Renal pelvis (tissue), 1 donor: ENCODE measurements at regions not wholly inside any gene's neighbourhood (a gene's known extent, or its start where the extent isn't known, plus 50 kb on each side); places are given as distances from the start of the nearest gene placed in this dataset.

Experiments used
- DNase-seq: peaks from one replicate; pipeline ENCODE4 v3.0.0-alpha.2; 2013

DNA sequence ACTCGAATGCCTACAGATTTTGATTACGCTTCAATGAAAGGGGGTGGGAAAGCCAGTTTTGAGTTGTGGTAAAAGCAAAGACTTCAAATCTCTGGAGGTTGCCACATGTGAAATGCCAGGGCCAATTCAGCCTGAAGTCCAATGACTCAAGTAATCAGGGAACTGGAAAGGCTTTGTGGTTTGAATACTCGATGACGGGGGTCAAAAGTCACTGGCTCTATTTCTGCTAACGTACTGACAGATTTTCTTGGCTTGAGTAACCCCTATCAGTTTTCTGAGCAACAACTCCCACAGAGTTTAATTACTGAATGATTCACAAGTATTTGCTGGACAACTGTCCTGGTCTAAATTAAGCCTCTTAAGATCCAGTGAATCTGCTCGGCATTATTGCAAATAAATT is 152.2 kb downstream of the SIPA1L2 start:
- DNase-seq: peak; percentile 65

DNA sequence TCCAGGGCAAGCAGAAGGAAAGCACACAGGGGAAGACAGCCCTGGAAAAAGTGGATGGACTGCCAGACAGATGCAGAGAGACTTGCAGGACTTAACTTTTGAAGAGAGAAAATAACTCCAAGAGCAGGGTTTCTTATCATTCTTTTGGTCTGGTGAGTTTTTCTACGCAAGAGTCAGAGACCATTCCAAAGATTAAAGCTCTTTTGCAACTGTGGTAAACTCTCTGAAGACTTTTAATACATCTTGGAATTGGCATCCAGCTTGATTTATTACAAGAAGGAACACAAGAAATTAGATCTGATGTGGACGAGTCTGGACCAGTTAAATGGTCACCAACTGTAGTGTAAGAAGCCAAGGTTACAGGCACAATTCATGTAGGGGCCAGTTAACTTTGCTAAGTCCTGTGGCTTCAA is 153.4 kb downstream of the SIPA1L2 start:
- DNase-seq: no peak

DNA sequence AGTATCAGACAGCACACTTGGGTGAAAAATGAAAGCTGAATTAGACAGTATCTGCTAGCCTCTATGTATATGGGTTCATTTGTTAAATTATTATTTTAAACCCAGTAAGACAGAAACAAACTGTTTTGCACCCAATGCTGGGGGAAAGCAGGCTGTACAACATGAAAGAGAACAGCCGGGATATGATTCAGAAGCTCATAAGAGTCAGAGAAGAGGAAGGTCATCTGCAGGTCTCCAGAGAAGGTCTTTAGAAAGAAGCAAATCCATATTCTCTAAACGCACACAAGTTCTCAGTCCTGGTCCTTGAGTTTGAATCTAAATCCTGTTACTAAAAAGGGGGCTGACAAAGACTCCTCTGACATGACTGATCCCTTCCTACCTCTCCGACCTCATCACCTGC is 155.1 kb downstream of the SIPA1L2 start:
- DNase-seq: no peak

DNA sequence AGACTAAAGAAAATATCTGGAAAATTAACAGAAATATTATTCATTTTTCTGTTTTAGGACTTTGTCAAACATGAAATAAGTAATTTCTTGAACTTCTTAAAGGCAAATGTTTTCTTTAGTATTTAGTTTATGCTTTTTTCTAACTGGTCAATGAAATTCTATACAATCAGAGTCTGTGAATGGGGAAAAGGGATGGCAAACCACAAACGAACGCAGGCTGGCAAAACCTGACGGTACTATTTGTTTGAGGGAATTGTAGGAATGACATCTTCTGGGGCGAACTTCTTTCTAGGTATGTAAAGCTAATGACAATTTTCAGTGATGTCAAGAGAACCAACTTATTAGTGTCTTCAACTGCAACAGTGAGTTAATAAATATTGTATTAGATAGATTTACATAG is 156.0 kb downstream of the SIPA1L2 start:
- DNase-seq: no peak

DNA sequence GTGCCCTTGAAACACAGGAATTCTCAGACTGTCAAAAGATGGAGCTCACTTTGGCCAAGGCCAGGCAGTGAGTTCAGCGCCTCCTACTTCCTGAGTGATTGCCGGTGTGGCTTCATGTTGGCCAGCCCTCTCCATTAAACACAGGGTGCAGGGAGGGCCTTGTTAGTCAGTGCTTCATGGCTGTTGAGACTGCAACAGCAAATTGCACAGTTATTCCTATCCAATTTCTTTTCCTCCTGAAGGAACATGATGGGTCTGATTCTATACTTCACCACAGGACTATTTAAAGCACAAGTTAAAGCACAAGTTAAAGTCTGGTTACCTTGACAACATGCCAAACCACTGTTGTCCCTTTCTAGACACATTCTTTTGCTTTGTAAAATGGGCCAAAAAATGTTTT is 156.6 kb downstream of the SIPA1L2 start:
- DNase-seq: no peak

DNA sequence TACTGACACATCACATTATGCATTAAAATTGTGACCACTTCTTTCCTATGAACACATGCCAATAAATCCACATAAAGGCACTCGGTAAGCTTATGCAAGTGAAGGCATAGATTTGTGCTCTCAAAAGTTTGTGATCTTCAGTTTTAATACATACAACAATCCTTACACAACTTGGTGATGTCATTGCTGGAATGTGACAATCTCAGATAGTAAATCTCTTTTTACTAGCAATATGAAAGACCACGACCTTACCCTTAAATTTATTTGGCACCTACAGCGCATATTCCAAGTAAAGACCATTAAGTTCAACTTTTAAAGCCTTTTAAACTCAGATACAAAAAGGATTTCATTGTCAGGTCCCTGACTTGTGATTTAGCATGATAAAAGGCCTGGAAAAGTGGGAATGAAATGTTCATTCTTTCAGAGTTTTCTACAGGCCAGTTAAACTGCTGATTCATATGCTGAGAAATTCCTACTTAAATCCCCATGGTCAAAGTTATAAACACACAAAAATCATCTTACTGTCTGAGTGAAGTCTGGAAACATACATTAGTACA is 157.4 kb downstream of the SIPA1L2 start:
- DNase-seq: no peak

DNA sequence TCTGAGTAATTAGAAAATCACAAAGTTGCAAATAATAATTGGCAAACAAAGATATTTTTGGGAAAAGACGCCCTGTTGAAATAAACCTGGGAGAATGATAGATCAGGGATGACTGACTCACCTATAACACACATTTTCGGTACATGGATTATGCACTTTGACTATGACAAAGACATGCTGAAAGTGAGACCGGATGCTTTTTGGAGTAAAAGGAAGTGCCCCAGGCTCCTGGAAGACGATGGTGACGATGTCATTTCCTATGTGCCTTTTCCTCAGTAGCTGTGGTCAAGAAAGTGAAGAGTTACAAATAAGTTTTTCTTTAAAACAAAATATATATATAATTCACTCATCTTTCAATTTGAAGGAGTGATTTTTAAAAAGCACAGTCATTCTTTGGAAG is 158.7 kb downstream of the SIPA1L2 start:
- DNase-seq: no peak

DNA sequence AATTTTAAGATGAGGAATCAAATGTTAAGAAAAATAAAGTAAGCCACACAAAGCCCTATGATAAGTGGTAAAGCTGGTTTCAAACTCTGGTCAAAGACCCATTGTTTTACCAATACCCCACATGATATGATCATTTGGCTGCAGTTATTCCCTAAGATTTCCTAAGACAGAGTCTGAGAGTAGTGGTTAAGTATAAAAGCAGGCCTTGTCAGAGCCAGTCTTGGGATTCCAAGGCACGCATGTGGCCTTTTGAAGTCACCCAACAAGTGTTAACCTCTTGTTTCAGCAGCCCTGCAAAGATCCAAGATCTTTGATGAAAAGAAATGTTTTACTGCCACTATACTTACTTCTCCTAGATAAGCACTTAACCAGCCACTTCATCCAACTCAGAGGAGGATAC is 159.2 kb downstream of the SIPA1L2 start:
- DNase-seq: no peak

DNA sequence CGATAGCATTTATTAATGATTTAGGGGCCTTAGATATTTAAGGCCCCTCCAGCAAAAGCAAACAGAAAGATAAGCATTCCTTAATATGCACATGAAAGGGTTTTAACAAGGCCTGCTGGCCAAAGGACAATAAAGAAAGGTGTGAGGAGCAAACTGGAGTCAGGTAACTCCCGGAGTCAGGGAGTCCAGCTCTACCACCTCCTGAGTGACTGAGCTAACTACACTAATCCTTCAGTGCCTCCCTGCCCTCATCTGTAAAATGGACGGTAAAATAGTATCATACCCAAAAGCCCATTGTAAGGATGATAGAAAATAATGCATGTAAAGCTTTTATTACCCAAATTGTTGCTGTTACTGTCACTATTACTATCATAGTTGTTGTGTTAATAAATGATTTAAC is 161.7 kb downstream of the SIPA1L2 start:
- DNase-seq: no peak

DNA sequence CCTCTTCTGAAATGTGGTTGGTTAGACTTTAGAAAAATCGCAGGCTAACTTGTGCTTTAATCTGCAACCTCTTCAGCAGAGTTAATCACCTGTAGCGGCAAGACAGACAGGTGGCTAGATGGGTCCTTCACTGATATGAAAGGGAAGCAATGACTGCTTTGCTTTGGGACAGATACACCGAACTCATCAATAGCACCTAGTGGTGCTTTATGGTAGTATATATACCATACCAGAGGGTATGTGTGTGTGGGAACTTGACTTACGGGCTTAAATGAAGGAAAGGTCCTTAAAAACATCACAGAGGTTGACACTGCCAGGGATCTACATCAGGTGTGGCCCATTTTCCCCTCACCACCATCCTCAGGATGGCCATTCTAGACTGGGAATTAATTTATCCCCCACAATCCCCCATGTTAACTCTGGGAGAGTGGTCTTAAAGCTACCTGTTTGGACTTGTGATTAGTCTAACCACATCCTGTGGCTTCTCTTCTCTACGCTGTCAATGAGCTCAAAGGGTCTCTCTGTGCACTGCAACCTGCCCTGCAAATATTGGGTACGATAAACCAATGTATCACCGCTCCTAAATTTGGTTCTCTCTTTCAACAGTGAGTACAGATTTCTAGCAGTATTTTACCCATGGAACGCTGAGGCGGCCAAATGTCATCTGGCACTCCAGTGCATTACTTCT is 162.7 kb downstream of the SIPA1L2 start:
- no peak for DNase-seq

DNA sequence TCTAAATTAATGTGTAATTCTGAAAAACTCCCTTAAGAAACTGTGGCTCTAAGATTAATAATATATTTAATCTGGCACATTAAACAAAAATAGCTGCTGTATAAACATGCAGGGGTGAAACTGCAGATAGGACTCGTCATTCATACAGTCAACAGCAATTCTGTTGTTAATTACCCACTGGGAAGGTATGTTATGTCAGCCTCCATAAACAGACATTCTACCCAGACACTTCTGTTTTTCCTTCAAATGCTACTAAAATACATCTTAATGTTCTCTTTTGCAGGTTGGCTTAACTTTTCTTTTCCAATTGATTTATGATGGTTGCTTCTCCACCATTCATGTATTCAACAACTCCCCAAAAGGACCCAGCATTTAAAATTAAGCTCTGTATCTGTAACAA is 165.6 kb downstream of the SIPA1L2 start:
- no peak for DNase-seq

DNA sequence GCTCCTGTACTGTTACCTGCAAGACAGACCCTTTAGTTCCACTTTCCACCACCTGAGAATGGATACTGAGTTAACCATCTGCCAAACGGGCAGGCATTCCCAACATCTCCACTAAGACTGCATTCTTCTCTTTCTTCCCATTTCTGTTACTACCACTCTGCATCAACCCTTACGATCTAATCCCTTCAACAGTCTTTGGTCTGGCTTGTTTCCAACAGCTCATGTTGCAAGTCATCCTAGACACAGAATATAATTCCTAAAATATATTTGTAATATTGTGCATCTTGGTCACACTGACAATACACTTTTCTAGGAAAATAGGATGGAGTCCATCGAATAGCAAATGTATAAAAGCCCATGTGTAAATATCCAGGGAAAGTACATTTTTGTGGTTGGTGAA is 166.7 kb downstream of the SIPA1L2 start:
- no peak for DNase-seq

DNA sequence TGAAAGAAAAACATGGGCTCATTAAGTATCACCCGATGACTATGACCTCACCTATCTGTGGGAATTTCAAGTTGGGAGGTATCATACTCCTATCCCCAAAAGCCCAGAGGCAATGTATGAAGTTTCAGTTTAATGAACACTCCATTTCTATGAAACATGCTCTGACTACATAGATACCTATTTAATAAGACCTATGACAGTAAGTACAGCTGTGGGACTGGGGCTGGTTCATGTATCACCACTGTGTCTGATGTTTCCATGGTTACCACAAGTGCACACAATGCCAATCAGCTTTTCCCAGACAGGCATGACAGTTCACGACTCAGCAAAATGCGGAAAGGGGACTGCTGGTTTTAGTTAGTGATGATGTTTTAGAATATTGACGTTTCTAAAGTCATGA is 167.7 kb downstream of the SIPA1L2 start:
- no peak for DNase-seq

DNA sequence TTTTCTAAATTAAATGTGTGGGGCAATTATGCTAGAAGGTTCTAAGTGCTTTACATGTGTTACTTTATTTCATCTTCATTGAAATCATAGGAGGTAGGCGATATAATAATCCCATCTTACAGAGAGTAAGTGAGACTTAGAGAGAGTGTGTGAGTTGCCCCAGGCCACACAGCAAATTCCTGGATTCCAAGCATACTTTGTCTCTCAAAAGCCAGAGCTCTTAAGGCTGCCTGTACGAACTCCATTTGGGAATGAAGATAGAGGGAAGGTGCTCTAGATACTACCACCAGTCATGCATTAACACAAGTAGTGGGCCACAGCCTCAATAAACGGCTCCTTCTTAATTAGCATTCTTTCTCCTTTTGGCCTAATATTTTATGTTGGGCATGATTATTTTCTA is 170.1 kb downstream of the SIPA1L2 start:
- no peak for DNase-seq

DNA sequence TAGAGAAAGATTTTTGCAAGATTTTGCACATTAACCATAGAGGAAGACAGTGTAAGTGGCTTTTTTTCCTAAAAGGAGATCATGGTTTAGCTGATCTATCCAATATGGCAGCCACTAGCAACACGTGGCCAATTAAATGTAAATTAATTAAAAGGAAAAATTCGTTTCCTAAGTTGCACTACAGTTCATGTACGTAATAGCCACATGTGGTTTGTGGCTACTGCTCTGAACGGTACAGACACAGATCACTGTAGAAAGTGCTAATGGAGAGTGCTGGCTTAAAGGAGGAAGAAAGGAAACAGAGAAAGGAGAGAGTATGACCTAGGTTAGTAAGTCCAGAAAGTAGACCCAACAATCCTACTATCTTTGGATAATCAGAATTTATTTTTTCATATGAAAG is 170.8 kb downstream of the SIPA1L2 start:
- DNase-seq: no peak

DNA sequence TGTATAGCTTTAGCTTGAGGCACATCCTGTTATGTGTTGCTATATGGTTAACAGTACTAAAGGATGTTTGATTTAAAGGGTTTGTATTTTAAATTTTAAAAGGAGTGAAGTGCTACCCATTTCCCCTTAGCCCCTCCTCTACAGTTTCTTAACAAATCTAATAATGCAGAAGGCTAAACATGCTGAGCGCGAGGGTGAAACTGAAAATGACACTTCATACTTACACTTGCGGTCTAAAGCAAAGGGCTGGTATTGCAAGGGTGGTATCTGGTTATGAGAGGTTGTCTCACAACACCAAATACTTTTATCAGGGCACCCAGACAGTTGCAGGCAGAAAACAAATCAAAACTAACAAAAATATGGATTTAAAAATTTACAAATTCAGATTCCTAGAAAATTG is 172.3 kb downstream of the SIPA1L2 start:
- no peak for DNase-seq

DNA sequence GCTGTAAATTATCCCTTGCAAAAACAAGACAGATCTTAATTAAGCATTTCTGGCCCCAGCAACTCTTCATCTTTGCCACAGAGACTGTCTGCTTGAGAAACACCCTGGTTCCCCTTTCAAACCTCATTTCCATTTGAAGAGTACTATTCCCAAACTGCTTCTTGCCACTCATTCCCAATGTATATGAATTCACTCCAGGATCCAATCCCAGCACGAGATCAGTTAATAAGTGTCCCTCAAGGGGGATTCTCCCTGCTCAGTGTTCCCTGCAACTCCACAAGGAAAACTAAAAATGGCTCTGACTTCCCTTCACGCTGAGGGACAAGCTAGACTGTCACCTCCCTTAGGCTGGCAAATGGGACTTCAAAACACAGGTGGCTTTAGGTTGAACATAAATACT is 173.2 kb downstream of the SIPA1L2 start:
- DNase-seq: no peak

DNA sequence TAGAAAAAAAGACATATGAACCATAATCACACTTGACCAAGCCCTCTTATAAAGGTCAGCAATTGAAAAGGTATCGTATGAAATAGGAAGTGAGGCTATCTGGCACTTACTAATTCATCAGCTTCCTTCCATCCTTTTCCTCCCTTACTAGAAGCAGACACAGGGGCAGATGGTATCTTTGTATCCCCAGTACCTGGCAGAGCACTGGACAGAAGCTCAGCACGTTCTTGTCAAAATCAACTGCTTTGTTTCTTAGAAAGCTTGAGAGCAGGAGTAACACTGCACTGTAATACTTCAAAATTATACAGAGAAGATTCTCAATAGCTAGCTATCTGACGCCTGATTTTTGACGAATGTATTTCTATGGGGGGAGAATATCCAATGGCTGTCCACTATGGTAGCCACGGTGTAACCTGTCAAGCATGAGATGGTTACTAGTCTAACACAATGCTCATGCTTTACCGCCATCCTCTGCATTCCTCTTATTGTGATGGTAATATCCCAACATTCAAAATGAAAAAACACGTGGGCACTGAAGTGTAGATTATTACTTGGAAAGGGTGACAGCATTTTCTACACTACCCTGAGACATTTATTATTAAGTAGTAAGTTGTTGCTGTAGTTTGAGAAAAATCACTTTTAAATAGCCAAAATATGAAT is 175.6 kb downstream of the SIPA1L2 start:
- DNase-seq: no peak

DNA sequence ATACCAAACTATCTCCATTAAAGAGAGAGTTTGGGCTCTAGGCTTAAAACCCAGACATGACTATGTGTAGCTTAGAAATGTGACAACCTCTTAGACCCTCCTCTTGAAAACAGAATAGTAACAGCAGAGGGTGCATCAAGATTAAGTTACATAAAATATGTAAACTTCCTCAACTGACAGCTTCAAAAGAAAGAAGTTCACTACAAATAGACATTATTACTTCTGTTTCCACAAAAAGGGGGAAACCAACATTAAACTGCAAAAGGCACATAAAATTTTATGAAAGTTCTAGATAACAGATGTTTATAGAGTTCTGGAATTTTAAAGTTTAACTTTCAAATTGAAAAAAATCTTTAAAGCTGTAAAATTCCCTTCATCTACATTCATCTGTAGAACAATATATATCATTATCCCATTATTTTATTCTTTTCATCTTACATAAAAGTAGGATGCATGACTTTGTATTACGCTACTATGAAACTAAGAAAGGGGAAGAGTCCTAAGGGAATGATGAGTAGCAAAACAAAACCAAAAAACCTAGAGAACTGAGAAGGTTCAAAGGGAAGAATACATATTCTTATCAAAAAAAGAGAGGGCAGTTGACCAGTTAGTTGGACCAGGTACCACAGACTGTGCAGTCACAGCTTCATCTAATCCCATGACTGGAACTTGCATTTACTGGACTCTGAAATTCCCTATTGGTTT is 177.0 kb downstream of the SIPA1L2 start:
- no peak for DNase-seq

DNA sequence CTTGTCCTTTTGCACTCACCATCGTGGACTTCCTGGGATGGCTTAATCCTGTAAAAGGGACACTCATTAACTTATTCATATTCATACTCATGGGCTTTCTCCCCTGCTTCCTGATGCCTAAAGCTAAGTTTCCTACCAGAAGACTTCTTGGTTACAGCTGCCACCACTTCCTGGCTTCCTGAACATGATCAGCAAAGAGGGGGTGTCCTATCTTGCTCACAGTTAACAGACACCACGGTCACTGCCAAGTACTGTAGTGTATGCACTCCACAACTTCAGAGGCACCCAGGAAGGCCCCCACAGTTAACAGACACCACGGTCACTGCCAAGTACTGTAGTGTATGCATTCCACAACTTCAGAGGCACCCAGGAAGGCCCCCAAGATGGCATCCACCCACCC is 177.8 kb downstream of the SIPA1L2 start:
- DNase-seq: no peak

DNA sequence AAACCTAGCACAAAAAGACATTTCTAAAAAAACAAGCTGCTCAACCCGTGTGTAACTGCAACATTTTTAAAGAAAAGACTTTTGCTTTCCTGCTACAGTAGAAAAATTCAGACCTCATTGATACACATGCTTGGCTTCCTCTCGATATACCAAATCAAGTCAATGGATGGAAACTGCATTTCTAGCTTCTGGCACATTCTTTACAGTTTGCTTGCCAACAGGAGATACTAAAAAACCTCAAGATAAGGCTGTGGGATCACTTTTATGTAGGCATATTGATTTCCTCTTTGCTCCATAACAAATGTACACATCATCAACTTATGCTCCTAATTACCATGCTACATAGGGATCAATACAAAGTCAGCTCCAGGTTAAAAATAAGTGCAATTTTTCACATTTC is 178.4 kb downstream of the SIPA1L2 start:
- no peak for DNase-seq

DNA sequence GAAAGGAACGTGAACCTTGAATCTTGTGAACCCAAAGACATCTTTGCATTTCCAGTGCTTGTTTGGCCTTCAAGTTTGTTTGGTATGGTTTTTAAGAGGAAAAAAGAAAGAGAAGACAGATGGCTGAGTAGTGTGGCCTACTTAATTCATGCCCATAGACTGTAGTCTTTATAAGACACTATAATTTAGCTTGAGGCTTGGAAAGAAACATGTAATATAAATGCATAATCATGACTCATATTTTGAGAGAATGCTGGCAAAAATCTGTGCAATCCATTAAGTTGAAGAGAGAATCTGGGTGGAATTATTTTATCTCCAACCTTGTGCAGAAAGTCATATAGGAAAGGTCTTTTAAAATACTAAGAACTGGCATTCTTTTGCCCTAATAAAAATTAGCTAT is 179.3 kb downstream of the SIPA1L2 start:
- DNase-seq: no peak

DNA sequence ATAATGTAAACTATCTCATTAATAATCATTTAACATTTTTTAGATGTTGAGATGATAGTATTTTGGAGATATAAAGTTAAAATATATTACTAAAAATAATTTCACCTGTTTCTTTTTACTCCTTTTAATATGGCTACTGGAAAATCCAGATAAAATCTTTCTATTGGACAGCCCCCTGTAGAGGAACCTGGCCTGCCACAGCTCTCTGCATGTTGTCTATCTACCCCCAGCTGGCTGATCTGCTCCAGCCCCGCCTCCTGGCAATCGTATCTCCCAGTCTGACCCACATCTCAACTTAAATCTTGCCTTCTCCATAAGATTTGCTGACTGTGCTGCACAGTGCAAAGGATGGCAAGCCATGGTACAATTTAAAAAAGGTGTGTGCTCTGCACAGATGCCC is 182.8 kb downstream of the SIPA1L2 start:
- DNase-seq: no peak
